Astrocyte of the spinal cord (primary cell): ENCODE measurements at regions not wholly inside any gene's neighbourhood (a gene's known extent, or its start where the extent isn't known, plus 50 kb on each side); places are given as distances from the start of the nearest gene placed in this dataset.

Experiments used
- DNase-seq: peaks from one replicate; pipeline ENCODE4 v3.0.0; 2011; ENCODE audit warnings: low read depth, low spot score
- H3K4me3 ChIP-seq: 2 replicates; pipeline ENCODE4 v1.5.1; 2011; ENCODE audit warnings: low read depth, mild to moderate bottlenecking, low read length, moderate library complexity
- CTCF ChIP-seq: IDR thresholded peaks from 2 replicates; pipeline ENCODE4 v1.5.1; 2012; ENCODE audit warnings: low read depth, mild to moderate bottlenecking, low read length, inconsistent platforms
- in situ Hi-C: cut with HindIII; loops from 2 replicates; pipeline ENCODE4 v1.10.0; 2017; ENCODE audit warnings: low sequenced_read_pairs

GRCh38 chr12:3350432-3350831 lies 140.6 kb upstream of the PRMT8 start:
- DNase-seq = no peak

GRCh38 chr12:3351731-3352130 lies 139.3 kb upstream of the PRMT8 start:
- no peak overlapping the region for H3K4me3 ChIP-seq
- in situ Hi-C loops = loop anchor here (25.0 kb wide), 1 partner anchor 461 kb away; no protein-coding TSS in a partner anchor
- no peak for TF ChIP-seq CTCF
- DNase-seq = no peak

More at GRCh38 chr12:3350432-3350831, 140.6 kb upstream of the PRMT8 start:
- no peak for TF ChIP-seq CTCF
- in situ Hi-C loops = loop anchor here (25.0 kb wide), 1 partner anchor 462 kb away; no protein-coding TSS in a partner anchor
- no peak overlapping the region for H3K4me3 ChIP-seq

GRCh38 chr12:3352230-3352629 lies 138.8 kb upstream of the PRMT8 start:
- in situ Hi-C loops = loop anchor here (25.0 kb wide), 1 partner anchor 460 kb away; no protein-coding TSS in a partner anchor
- TF ChIP-seq CTCF = no peak
- H3K4me3 ChIP-seq = no peak overlapping the region
- no peak for DNase-seq

- in situ Hi-C loops = loop anchor here (25.0 kb wide), 1 partner anchor 459 kb away; no protein-coding TSS in a partner anchor
- no peak for TF ChIP-seq CTCF
Measured at GRCh38 chr12:3353621-3354020, 137.4 kb upstream of the PRMT8 start.

GRCh38 chr12:3354586-3354985 lies 136.4 kb upstream of the PRMT8 start:
- H3K4me3 ChIP-seq = no peak overlapping the region
- no peak for TF ChIP-seq CTCF
- in situ Hi-C loops = loop anchor here (25.0 kb wide), 1 partner anchor 458 kb away; no protein-coding TSS in a partner anchor
- no peak for DNase-seq

More at GRCh38 chr12:3353621-3354020, 137.4 kb upstream of the PRMT8 start:
- no peak for DNase-seq
- H3K4me3 ChIP-seq = no peak overlapping the region

- DNase-seq = no peak
- TF ChIP-seq CTCF = no peak
- in situ Hi-C loops = loop anchor here (25.0 kb wide), 1 partner anchor 457 kb away; no protein-coding TSS in a partner anchor
- H3K4me3 ChIP-seq = no peak overlapping the region
Measured at GRCh38 chr12:3355378-3355900, 135.6 kb upstream of the PRMT8 start.
